Naive B cell (primary cell): ENCODE measurements at regions not wholly inside any gene's neighbourhood (a gene's known extent, or its start where the extent isn't known, plus 50 kb on each side); places are given as distances from the start of the nearest gene placed in this dataset.

Experiments used
- ATAC-seq, 2 donors: fragments of 150-1000 bp; cut with Tn5 transposase; 2 replicates each; pipeline ENCODE4 v1.10.0; 2021; ENCODE audit warnings: low read depth in 2 of 2, mild to moderate bottlenecking in 2 of 2, moderate library complexity in 2 of 2
- DNase-seq: peaks from one replicate; pipeline ENCODE4 v3.0.0; 2022
- H3K27ac Mint-ChIP-seq, 6 donors: one replicate each; pipeline ENCODE4 v1.8.0; 2020 to 2022; ENCODE audit warnings: mild to moderate bottlenecking in 6 of 6, mixed read lengths in 6 of 6, moderate library complexity in 5 of 6, inconsistent platforms in 2 of 6
- H3K27me3 Mint-ChIP-seq, 3 donors: one replicate each; pipeline ENCODE4 v1.8.0; 2021 to 2022; ENCODE audit warnings: mixed read lengths in 3 of 3, mild to moderate bottlenecking in 1 of 3
- H3K36me3 Mint-ChIP-seq, 2 donors: one replicate each; pipeline ENCODE4 v1.8.0; 2020 to 2022; ENCODE audit warnings: mixed read lengths in 2 of 2, inconsistent platforms in 1 of 2, mild to moderate bottlenecking in 1 of 2
- H3K4me1 Mint-ChIP-seq, 3 donors: one replicate each; pipeline ENCODE4 v1.8.0; 2020 to 2022; ENCODE audit warnings: mixed read lengths in 3 of 3, inconsistent platforms in 1 of 3, mild to moderate bottlenecking in 1 of 3, moderate library complexity in 1 of 3
- H3K4me3 Mint-ChIP-seq, 8 donors: one replicate each; pipeline ENCODE4 v1.8.0; 2020 to 2022; ENCODE audit warnings: mild to moderate bottlenecking in 8 of 8, mixed read lengths in 8 of 8, moderate library complexity in 8 of 8, inconsistent platforms in 2 of 8
- H3K9me3 Mint-ChIP-seq, 7 donors: one replicate each; pipeline ENCODE4 v1.8.0; 2020 to 2022; ENCODE audit warnings: mixed read lengths in 7 of 7, mild to moderate bottlenecking in 5 of 7, inconsistent platforms in 2 of 7, moderate library complexity in 1 of 7

DNA sequence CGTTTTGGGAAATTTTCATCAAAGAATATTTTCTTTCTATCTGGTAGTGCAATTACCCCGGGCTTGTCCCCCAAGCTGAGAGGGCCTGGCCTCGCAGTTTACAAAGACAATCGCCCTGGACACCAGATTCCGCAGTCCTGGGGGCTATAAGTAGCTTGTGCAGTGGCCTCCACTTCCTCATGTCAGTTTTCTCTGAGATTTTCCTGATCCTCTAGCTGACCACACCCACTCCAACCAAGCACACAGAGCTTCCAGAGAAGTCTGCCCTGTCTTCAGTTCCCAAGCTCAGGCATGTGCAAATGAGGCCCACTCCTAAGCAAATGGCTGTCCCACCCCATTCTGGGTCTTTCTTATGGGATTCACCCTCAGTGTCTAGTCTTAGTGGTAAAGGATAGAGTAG, 245.3 kb downstream of the MAFB start:
- no peak overlapping the region for H3K4me3 Mint-ChIP-seq
- H3K27ac Mint-ChIP-seq: no peak overlapping the region
- peaks cover 6 to 30% (median 6%) of the 10 kb centered on the region in 3 donors for H3K27me3 Mint-ChIP-seq
- DNase-seq: no peak
- no peak for ATAC-seq
- no peaks in the 10 kb centered on the region for H3K36me3 Mint-ChIP-seq
- H3K9me3 Mint-ChIP-seq: peaks cover 0 to 4% (median 0%) of the 10 kb centered on the region in 7 donors
- H3K4me1 Mint-ChIP-seq: no peaks in the 10 kb centered on the region

DNA sequence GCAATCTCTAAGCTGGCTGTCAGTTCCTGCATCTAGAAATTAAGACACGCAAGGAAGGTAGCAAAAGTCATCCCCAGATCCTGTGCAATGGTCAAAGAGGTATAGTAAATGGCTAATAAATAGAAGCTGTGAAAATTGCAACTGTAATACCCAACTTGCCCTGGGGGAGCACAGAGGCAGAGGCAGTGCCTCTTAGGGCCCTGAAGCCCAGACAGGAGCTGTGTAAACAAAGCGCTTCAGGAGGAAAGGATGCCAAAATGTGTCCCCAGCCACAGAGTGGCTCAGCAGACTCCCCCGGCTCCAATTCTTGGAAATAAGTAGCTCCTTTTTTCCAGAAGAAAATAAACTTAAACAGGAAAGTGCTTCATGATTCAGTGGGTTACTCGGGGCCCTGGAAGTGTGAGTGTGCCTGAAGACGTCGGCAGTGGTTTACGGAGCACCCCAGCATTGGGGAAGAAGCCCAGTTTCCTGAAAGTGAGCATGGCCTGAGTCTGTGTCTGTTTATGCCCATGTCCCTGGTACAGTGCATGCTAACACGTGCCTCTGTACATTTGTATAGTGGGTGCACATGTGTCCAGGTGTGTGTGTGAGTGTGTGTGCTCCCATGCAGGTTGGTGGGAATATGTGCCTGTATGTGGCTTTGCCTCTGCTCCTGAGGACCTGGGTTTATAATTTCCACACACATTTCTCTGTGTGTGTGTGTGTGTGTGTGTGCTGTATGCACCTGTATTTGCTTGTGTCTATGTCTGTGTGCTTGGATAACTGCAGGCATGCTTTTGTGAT, 246.7 kb downstream of the MAFB start:
- H3K9me3 Mint-ChIP-seq: peaks cover 0 to 5% (median 0%) of the 10 kb centered on the region in 7 donors
- H3K36me3 Mint-ChIP-seq: no peaks in the 10 kb centered on the region
- peak overlapping the region in 1 of 6 donors; percentile 2 for H3K27ac Mint-ChIP-seq
- H3K27me3 Mint-ChIP-seq: peaks cover 6 to 24% (median 6%) of the 10 kb centered on the region in 3 donors
- H3K4me1 Mint-ChIP-seq: no peaks in the 10 kb centered on the region
- DNase-seq (no peak), ATAC-seq (no peak)
- no peak overlapping the region for H3K4me3 Mint-ChIP-seq

DNA sequence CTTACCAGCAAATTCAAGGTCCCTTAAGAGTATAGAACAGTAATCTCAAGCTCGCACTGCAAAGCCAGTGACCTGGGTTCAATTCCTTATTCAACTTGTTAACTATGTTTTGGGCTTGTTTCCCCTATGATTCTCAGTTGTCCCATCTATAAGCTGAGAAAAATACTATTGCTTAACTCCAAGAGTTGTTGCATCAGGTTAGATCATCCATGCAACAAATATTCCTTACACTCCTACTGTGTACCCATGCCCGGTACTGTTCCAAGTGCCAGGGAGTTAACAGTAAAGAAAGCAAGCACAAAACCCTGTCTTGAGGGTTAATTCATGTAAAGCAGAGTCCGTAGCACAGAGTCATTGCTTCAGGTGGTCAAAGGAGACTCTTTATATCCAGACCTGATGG, 247.3 kb downstream of the MAFB start:
- no peak for ATAC-seq
- H3K4me3 Mint-ChIP-seq: no peak overlapping the region
- H3K27ac Mint-ChIP-seq: no peak overlapping the region
- no peaks in the 10 kb centered on the region for H3K36me3 Mint-ChIP-seq
- no peaks in the 10 kb centered on the region for H3K4me1 Mint-ChIP-seq
- peaks cover 0 to 5% (median 0%) of the 10 kb centered on the region in 7 donors for H3K9me3 Mint-ChIP-seq
- DNase-seq: no peak
- H3K27me3 Mint-ChIP-seq: peaks cover 6 to 18% (median 10%) of the 10 kb centered on the region in 3 donors

DNA sequence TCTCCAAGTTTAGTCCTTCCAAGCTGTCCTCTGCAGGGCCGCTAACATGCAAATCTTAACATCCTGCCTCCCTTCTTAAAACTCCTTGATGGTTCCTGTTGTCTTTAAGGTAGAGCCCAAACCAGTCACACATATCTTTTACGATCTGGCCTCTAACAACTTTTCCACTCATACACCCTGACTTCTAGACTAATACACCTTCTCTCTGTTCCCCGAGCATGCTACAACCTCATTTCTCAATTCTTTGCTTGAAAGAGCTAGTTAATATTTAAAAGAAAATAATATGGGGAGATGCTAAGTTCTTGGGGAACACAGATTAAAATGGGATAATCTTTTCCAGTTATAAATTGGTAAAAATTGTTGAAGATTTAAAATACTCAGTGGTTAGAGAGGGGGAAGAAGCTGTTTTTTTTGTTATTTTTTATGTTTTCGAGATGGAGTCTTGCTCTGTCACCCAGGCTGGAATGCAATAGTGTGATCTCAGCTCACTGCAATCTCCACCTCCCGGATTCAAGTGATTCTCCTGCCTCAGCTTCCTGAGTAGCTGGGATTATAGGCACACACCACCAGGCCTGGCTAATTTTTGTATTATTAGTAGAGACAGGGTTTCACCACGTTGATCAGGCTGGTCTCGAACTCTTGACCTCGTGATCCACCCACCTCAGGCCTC, 250.7 kb downstream of the MAFB start:
- H3K36me3 Mint-ChIP-seq: no peaks in the 10 kb centered on the region
- no peak overlapping the region for H3K4me3 Mint-ChIP-seq
- no peak overlapping the region for H3K27ac Mint-ChIP-seq
- no peak for ATAC-seq
- DNase-seq: no peak
- peaks cover 6 to 14% (median 8%) of the 10 kb centered on the region in 3 donors for H3K27me3 Mint-ChIP-seq
- peaks cover 0 to 5% (median 0%) of the 10 kb centered on the region in 7 donors for H3K9me3 Mint-ChIP-seq
- no peaks in the 10 kb centered on the region for H3K4me1 Mint-ChIP-seq

DNA sequence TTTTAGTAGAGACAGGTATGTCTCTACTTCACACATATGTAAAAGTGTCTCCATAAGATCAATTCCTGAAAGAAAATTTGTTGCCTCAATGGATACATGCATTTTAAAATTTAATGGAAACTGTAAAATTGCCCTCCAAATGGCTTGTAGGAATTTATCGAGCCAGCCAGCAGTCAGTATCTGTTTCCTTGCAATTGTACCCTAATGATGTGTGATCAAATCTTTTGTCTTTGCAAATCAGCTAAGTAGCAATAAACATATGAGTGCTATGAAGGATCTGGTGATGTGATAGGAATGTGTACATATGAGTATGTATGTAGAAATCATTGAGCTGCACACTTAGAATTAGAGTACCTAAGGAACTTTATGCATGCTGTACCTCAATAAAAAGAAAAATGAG, 253.0 kb downstream of the MAFB start:
- no peaks in the 10 kb centered on the region for H3K4me1 Mint-ChIP-seq
- peaks cover 0 to 5% (median 0%) of the 10 kb centered on the region in 7 donors for H3K9me3 Mint-ChIP-seq
- ATAC-seq: no peak
- DNase-seq: no peak
- no peaks in the 10 kb centered on the region for H3K36me3 Mint-ChIP-seq
- peaks cover 0 to 9% (median 5%) of the 10 kb centered on the region in 3 donors for H3K27me3 Mint-ChIP-seq
- no peak overlapping the region for H3K27ac Mint-ChIP-seq
- H3K4me3 Mint-ChIP-seq: no peak overlapping the region

DNA sequence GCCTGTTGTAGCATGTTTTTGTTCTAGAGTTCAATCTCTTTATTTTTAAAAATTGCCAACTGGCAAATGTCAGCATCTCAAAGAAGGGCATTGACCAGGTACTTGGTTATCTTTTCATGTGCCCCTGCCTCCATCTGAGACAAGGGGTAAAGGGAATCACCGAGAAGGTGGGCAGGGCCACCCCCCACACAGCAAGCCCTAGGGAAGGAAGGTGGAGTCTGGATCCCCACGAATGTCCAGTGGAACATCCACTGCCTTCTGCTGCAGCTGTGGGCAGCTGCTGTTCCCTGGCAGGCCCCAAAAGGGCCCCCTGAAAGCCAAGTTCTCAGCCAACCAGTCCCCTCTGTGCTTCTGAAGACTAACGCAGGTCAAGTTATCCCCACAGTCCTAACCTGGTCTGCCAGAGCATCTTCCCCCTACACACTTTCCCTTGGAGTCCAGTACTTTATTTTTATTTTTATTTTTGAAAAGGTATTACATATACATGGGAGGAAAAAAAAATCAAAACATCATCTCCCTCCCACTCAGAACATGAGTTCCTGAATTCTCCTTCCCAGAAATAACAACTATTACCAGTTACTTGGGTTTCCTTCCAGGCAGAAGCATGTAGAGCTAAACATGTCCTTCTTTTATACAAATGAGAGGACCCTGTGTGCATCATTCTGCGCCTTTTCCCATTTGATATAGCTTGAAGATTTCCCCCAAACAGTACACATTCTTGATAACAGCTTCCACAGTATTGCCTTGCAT, 253.7 kb downstream of the MAFB start:
- Mint-ChIP-seq H3K4me3 (no peak overlapping the region), H3K36me3 (no peaks in the 10 kb centered on the region), H3K27me3 (peaks cover 0 to 13% (median 10%) of the 10 kb centered on the region in 3 donors), H3K9me3 (peaks cover 0 to 5% (median 0%) of the 10 kb centered on the region in 7 donors), H3K4me1 (no peaks in the 10 kb centered on the region), H3K27ac (no peak overlapping the region)
- DNase-seq (no peak), ATAC-seq (no peak)

DNA sequence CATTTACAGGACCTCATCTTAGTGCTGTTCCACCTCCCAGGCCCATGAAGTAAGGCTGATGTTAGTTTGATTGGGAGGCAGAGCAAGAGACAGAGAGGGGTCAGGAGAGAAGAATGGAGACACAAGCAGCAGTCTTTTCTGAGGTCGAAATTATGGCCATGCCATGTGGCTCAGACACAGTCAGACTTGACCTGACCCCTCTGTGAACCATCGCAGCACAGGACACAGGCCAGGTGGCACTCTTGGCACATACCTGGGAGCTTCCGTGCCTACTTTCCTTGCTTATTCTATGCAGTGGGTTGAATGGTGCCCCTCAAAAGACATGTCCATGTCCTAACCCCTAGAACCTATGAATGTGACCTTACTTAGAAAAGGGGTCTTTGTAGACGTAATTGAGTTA, 254.9 kb downstream of the MAFB start:
- no peak for DNase-seq
- no peak for ATAC-seq
- H3K27ac Mint-ChIP-seq: no peak overlapping the region
- no peaks in the 10 kb centered on the region for H3K36me3 Mint-ChIP-seq
- no peaks in the 10 kb centered on the region for H3K4me1 Mint-ChIP-seq
- H3K4me3 Mint-ChIP-seq: no peak overlapping the region
- H3K9me3 Mint-ChIP-seq: peaks cover 0 to 5% (median 0%) of the 10 kb centered on the region in 7 donors
- H3K27me3 Mint-ChIP-seq: peaks cover 0 to 13% (median 10%) of the 10 kb centered on the region in 3 donors

DNA sequence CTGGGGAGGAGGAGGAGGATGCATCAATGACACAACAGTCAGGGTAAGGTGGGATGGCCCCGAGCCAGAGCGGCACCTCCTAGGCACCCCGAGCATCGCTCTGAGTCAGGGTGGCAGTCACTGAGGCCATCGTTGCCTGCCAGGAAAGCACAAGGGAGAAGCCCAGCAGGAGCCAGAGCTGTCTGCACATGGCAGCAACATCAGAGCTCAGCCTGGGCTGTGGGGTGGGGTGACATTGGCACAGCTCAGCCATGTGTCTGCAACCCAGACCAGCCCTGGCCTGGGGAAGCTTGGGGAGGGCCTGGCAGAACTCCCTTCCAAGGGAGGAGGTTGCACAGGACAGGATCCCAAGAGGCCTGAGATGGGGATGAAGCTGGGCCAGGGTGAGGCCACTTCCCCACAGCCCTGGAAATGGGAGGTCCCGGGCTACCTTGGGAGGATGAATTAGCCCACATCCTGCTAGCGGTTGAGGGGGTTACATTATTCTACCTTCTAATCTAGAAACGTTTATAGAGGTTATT, 255.6 kb downstream of the MAFB start:
- ATAC-seq: no peak
- no peaks in the 10 kb centered on the region for H3K36me3 Mint-ChIP-seq
- no peak overlapping the region for H3K27ac Mint-ChIP-seq
- no peak for DNase-seq
- peaks cover 0 to 5% (median 0%) of the 10 kb centered on the region in 7 donors for H3K9me3 Mint-ChIP-seq
- H3K4me3 Mint-ChIP-seq: no peak overlapping the region
- no peaks in the 10 kb centered on the region for H3K4me1 Mint-ChIP-seq
- peaks cover 5 to 16% (median 13%) of the 10 kb centered on the region in 3 donors for H3K27me3 Mint-ChIP-seq

DNA sequence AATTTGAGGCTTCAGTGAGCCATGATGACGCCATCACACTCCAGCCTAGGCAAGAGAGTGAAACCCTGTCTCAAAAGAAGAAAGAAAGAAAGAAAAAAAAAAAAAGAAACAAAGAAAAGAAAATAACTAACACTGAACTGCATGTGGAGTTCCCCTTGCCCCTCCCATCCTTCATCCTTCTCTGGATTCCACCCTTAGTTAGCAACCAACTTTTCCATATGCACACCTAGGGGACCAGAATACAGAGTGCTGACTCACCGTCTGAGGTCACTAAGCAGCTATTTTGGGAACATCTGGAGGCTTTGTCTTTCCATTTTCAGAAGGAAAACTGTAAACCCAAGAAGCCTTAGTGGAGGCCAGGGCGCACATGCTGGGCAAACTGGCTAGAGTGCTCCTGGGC, 257.4 kb downstream of the MAFB start:
- DNase-seq (no peak), ATAC-seq (no peak)
- H3K9me3 Mint-ChIP-seq: peaks cover 0 to 2% (median 0%) of the 10 kb centered on the region in 7 donors
- no peaks in the 10 kb centered on the region for H3K4me1 Mint-ChIP-seq
- H3K27me3 Mint-ChIP-seq: peaks cover 7 to 18% (median 9%) of the 10 kb centered on the region in 3 donors
- no peak overlapping the region for H3K27ac Mint-ChIP-seq
- no peak overlapping the region for H3K4me3 Mint-ChIP-seq
- H3K36me3 Mint-ChIP-seq: no peaks in the 10 kb centered on the region

DNA sequence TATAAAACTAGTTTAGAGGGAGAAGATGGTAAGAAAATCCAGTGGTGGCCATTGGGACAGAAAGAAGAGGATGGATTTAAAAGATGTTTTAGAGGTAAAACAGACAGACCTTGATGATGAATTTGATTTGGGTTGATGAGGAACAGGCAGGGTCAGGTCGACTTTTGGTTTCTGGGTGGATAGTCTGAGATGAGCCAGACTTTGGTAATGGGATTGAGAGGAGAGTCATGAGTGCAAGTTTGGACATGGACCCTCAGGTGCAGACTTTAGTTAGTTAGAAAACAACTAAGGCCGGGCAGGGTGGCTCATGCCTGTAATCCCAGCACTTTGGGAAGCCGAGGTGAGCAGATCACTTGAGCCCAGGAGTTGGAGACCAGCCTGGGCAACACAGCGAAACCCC, 257.9 kb downstream of the MAFB start:
- ATAC-seq: no peak
- H3K36me3 Mint-ChIP-seq: no peaks in the 10 kb centered on the region
- DNase-seq: no peak
- peaks cover 0 to 2% (median 0%) of the 10 kb centered on the region in 7 donors for H3K9me3 Mint-ChIP-seq
- no peaks in the 10 kb centered on the region for H3K4me1 Mint-ChIP-seq
- no peak overlapping the region for H3K27ac Mint-ChIP-seq
- no peak overlapping the region for H3K4me3 Mint-ChIP-seq
- peaks cover 7 to 18% (median 9%) of the 10 kb centered on the region in 3 donors for H3K27me3 Mint-ChIP-seq

DNA sequence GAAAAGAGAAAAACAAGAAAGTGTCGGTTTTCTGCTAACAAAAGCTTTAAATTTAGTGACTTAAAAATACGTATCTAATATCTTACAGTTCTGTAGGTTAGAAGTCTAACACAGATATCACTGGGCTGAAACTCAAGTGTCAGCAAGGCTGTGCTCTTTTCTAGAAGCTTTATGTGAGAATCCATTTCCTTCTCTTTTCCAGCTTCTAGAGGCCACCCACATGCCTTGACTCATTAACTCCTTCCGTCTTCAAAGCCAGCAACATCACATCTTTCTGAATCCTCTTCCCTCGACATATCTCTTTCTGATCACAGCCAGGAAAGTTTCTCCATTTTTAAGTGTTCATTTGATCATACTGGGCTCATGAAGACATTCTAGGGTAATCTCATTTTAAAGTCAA, 262.0 kb downstream of the MAFB start:
- Mint-ChIP-seq H3K36me3 (no peaks in the 10 kb centered on the region), H3K4me1 (no peaks in the 10 kb centered on the region), H3K9me3 (peaks cover 0 to 5% (median 2%) of the 10 kb centered on the region in 7 donors), H3K27ac (no peak overlapping the region), H3K4me3 (no peak overlapping the region), H3K27me3 (peaks cover 6 to 18% (median 13%) of the 10 kb centered on the region in 3 donors)
- ATAC-seq (no peak), DNase-seq (no peak)

DNA sequence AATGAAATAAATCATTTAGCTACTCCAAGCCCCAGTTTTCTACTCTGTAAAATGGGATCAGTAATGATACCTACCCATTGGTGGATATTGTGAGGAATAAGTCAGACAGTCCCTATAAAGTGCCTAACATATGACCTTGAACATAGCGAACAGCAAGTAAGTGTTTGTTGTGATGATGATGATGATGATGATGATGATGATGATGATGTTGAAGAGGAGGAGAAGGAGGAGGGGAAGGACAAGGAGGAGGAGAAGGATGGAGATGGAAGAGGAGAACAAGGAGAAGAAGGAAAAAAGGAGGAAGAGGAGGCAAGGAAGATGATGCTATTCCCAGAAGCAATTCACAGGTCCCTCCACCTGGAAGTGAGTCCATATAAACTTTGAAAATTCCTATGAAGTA, 264.3 kb downstream of the MAFB start:
- Mint-ChIP-seq H3K27ac (no peak overlapping the region), H3K4me3 (no peak overlapping the region), H3K4me1 (no peaks in the 10 kb centered on the region), H3K9me3 (peaks cover 0 to 5% (median 2%) of the 10 kb centered on the region in 7 donors), H3K27me3 (peaks cover 0 to 17% (median 12%) of the 10 kb centered on the region in 3 donors), H3K36me3 (no peaks in the 10 kb centered on the region)
- DNase-seq: no peak
- no peak for ATAC-seq

DNA sequence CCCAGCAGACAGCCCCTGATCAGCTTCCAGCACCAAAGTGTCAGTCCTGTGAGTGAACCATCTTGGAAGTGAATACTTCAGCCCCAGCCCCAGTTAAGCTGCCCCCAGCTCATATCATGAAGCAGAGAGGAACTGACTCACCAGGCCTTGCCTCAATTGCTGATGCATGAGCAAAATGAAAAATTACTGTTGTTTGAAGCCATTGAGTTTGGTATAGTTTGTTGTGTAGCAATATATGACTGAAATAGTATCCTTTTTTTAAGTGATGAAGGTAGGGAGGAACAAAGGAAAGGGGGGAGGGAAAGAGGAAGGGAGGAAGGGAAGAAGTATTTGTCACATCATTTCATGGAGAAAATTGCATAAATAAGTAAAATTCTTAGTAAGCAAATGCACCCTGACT, 266.4 kb downstream of the MAFB start:
- Mint-ChIP-seq H3K27me3 (peaks cover 0 to 11% (median 8%) of the 10 kb centered on the region in 3 donors), H3K36me3 (no peaks in the 10 kb centered on the region), H3K4me1 (no peaks in the 10 kb centered on the region)

More for the DNA sequence above, 266.4 kb downstream of the MAFB start:
- DNase-seq (no peak), ATAC-seq (no peak)
- H3K9me3 Mint-ChIP-seq: peaks cover 0 to 5% (median 2%) of the 10 kb centered on the region in 7 donors
- no peak overlapping the region for H3K27ac Mint-ChIP-seq
- H3K4me3 Mint-ChIP-seq: no peak overlapping the region
